ENCODE measurements at regions not wholly inside any gene's neighbourhood (a gene's known extent, or its start where the extent isn't known, plus 50 kb on each side); places are given as distances from the start of the nearest gene placed in this dataset.
"Not testable (repeated sequence)": the region's sequence is repeated elsewhere in the genome, so short reads cannot be mapped to it uniquely, and the experiment has no call there.

DNA sequence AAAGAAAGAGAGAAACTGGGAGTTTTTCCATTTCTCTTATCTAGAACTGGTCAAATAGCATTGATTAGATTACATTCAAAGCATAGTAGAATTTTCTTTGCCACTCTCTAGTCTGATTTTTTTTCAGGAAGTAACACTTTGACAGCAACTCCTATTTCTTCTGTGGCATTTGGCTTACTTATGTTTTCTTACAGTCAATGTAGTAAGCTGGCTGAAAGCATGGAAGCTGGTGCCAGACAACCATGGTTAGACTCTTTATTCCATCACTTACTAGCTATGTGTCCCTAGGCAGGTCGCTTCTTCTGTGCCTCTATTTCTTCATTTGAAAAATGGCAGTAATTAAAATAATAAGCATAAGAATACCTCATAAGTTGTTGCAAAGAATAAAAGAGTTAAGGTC is 54.2 kb upstream of the OPRM1 start:
- no peak for DNase-seq (ENCODE audit: low read depth in 1 of 2, low spot score in 1 of 2)

GRCh38 chr6:153980171-153980570 is 58.9 kb upstream of the OPRM1 start:
- no peak for DNase-seq (ENCODE audit: low read depth in 1 of 2, low spot score in 1 of 2)

- not testable (repeated sequence) for DNase-seq (ENCODE audit: low read depth in 1 of 2, low spot score in 1 of 2)
These were observed 60.0 kb upstream of the OPRM1 start for GRCh38 chr6:153978911-153979548.

DNA sequence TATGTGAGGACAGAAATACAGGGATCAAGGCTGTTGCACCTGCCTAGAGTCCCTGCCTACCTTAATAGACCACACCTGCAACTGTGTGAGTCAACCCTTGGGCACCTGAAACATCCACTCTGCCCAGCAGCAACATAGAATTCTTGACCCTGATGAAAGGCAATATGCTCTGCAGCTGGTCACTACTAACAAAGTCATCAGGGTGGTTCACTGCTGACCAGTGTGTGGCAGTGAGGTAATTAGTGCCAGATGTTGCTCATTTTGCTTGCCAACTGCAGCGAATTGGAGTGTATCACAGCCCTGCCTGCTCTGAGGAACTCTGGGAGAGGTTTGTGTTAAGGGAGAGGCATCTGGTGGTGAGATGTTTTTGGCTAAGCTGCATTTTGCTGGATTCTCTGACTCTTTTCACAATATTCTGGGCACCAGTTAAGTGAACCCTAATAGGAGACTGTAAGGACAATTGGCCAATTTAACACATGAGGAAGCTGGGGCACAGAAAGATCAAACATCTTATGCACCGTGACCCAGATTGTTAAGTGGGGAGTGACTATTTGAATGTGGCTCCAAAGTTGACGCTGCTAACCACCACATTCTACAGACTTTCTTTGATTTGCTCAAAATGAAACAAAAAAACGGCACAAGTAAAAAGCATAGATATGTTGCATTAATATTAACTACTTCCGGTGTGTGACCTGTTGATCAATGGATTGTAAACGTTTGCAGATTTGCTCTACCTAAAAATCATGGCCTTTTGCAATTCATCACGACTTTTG is 61.9 kb upstream of the OPRM1 start:
- no peak for DNase-seq (ENCODE audit: low read depth in 1 of 2, low spot score in 1 of 2)

- DNase-seq (ENCODE audit: low read depth in 1 of 2, low spot score in 1 of 2) = no peak
These were observed 73.0 kb upstream of the OPRM1 start for GRCh38 chr6:153966001-153966400.

GRCh38 chr6:153963352-153963751 is 75.7 kb upstream of the OPRM1 start:
- DNase-seq (ENCODE audit: low read depth in 1 of 2, low spot score in 1 of 2) = no peak

DNA sequence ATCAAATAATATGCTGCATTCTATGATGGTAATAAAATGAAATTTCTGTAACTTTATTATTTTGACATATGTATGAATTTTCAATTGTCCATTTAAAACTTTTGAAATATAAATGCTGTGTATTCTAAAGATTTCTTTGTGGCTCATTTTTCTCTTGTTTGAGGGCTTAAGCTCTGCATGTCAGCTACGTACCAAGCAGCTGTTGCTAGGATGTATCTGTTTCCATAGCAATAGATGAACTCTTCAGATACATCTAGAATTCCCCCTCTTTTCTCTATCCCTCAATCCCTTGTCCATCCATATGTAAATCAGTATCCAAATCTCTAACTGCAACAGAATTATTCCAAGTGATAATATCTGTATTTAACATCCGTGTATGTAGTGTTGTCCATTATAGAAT is 76.5 kb upstream of the OPRM1 start:
- DNase-seq (ENCODE audit: low read depth in 1 of 2, low spot score in 1 of 2) = no peak

DNA sequence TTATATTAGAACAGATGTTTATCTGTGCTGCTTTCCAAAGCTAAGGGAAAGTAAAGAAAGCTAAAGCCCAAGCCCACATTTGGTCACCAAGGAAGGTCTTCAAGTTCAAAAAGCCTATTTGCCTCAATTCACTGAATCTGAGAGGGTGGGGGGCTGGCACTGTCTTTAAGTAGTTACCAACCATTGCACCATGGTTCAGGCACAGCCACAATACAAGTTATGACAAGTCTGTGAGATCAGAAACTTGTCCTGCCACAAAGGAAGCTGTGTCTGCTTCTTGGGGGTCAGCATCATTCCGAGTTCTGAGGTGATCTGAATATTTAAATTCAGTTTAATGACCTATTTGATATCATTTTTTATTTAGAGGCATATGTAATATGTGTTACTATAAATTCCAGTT is 78.3 kb upstream of the OPRM1 start:
- DNase-seq (ENCODE audit: low read depth in 1 of 2, low spot score in 1 of 2) = no peak

- no peak for DNase-seq (ENCODE audit: low read depth in 1 of 2, low spot score in 1 of 2)
These were observed 78.8 kb upstream of the OPRM1 start for GRCh38 chr6:153960281-153960680.

DNA sequence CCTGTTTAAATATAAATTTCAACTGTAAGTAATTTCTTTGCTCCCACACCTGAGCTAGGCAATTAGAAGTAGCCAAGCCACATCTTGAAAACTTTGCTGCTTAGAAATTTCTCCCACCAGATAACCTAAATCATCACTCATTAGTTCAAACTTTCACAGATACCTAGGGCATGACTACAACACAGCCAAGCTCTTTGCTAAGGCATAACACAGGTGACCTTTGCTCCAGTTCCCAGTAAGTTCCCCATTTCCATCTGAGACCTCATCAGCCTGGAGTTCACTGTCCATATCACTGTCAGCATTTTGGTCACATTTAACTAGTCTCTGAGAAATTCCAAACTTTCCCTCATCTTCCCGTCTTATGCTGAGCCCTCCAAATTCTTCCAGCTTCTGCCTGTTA is 79.8 kb upstream of the OPRM1 start:
- no peak for DNase-seq (ENCODE audit: low read depth in 1 of 2, low spot score in 1 of 2)

DNA sequence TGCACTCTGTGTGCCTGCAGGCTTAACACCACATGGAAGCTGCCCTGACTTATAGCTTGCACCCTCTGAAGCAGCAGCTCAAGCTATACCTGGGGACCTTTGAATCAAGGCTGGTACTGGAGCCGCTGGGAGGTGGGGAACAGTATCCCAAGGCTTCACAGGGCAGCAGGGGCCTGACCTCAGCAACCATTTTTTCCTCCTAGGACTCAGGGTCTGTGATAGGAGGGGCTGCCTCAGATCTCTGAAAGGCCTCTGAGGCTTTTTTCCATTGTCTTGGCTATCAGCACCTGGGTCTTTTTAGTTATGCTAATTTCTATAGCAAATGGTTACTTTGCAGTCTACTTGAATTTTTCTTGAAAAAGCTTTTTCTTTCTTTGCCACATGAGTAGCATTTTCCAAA is 80.2 kb upstream of the OPRM1 start:
- DNase-seq (ENCODE audit: low read depth in 1 of 2, low spot score in 1 of 2) = no peak

- no peak for DNase-seq (ENCODE audit: low read depth in 1 of 2, low spot score in 1 of 2)
These were observed 81.6 kb upstream of the OPRM1 start for GRCh38 chr6:153957394-153957793.

DNA sequence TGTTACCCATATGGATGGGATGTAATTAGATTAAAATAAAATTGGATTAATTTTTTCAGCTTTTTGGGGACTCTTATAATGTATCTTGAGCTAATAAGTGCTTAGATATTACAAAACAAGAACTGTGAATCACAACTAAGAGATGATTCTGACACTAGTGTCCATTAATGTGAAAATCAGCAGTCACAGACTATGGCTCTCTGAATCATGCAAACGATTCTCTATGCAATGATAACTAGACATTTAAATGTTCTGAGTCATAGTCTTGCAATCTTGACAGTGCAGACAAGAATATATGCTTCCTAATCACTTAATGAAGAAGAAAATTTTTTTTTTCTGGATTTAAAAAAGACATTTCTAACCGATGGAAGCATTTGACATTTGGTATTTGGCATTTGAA is 82.2 kb upstream of the OPRM1 start:
- no peak for DNase-seq (ENCODE audit: low read depth in 1 of 2, low spot score in 1 of 2)

- DNase-seq (ENCODE audit: low read depth in 1 of 2, low spot score in 1 of 2) = no peak
These were observed 89.4 kb upstream of the OPRM1 start for GRCh38 chr6:153949616-153950015.

GRCh38 chr6:153947808-153948447 is 91.1 kb upstream of the OPRM1 start:
- no peak for DNase-seq (ENCODE audit: low read depth in 1 of 2, low spot score in 1 of 2)

DNA sequence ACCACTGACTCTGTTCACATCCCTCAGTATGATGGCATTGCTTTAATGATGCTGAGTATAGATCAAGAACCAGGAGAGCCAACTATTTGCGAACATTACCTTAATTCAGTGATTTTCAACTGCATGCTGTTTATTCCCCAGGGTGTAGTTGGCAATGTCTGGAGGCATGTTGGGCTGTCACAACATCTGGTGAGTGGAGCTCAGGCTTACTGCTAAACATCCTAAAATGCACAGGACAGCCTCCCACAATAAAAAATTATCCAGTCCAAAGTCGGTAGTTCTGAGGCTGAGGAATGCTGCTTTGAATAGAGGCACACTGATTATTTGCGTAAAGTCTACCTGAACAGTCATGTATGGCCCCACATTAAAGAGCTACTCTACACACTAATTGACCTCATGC is 94.8 kb upstream of the OPRM1 start:
- no peak for DNase-seq (ENCODE audit: low read depth in 1 of 2, low spot score in 1 of 2)

- DNase-seq (ENCODE audit: low read depth in 1 of 2, low spot score in 1 of 2) = no peak
These were observed 96.7 kb upstream of the OPRM1 start for GRCh38 chr6:153942361-153942760.

GRCh38 chr6:153941768-153942167 is 97.3 kb upstream of the OPRM1 start:
- no peak for DNase-seq (ENCODE audit: low read depth in 1 of 2, low spot score in 1 of 2)

DNA sequence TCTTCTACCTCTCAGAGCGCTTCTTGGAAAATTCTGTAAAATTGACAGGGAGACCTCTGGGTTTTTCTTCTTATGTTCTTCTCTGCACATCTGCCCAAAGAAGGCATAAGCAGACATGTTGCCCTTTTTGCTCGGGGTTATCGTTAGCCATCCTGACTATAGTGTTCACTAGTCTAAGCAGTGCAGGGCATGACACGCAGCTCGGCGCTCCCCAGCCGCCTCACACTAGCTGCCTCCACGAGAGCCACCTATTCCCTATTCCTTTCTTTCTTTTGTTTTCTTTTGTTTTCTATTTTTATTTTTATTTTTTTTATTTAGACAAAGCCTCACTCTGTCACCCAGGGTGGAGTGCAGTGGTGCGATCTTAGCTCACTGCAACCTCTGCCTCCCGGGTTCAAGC is 100.2 kb upstream of the OPRM1 start:
- DNase-seq (ENCODE audit: low read depth in 1 of 2, low spot score in 1 of 2) = no peak

DNA sequence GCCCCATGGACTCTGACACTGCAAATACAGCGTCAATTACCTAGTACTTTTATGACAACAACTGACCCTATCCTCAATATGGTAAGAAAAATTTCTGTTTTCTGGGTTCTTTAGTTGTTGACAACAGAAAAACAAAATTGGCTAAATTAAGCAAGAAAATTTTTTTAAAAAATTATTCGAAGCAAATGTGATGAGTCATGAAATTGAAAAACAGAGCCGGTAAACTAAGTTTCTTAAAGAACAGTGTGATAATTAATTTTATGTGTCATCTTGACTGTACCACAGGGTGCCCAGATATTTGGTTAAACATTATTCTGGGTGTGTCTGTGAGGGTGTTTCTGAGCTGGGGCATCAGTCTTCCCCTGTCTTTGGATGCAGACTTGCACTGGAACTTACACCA is 107.6 kb upstream of the OPRM1 start:
- no peak for DNase-seq (ENCODE audit: low read depth in 1 of 2, low spot score in 1 of 2)

- DNase-seq (ENCODE audit: low read depth in 1 of 2, low spot score in 1 of 2) = no peak
These were observed 111.2 kb upstream of the OPRM1 start for GRCh38 chr6:153927867-153928266.

DNA sequence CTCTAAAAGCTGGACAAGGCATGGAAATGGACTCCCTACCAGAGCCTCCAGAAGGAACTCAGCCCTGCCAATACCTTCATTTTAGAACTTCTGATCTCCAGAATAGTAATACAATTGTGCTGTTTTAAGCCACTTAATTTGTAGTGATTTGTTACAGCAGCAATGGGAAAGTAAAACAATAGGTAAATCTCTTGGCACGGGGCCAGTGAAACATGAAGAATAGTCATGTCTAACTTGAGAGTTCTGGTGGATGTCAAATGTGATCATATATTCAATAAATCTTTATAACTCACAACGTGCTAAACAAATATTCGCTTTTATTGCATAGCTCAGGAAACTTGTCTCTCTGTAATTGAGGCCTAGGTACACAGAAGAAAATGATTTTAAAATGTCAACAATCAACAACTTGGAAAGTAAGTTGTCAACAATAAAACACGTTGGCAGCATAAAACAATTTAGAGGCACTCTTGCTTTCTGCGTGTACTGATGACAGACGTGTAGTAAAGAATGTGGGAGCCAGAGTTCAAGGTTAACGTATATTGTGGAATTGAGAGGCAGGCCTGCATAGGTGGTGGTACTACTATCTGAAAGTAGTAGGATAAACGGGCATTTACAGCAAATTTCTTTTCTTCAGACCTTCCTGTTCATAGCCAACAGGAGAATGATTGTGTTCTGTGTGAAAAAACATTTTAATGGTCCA is 140.5 kb upstream of the OPRM1 start:
- no peak for DNase-seq (ENCODE audit: low read depth in 1 of 2, low spot score in 1 of 2)
